Fibroblast of skin of right quadriceps (primary cell): ENCODE measurements at regions not wholly inside any gene's neighbourhood (a gene's known extent, or its start where the extent isn't known, plus 50 kb on each side); places are given as distances from the start of the nearest gene placed in this dataset.
"Not testable (repeated sequence)": the region's sequence is repeated elsewhere in the genome, so short reads cannot be mapped to it uniquely, and the experiment has no call there.

Source experiments
- DNase-seq: peaks from one replicate; pipeline ENCODE4 v3.0.0-alpha.2; 2013

GRCh38 chr3:140883428-140884040, 58.1 kb upstream of the SLC25A36 start:
- DNase-seq: no peak

GRCh38 chr3:140885697-140886096, 55.9 kb upstream of the SLC25A36 start:
- DNase-seq: not testable (repeated sequence)
